NCI-H187 (cell line): ENCODE measurements at regions not wholly inside any gene's neighbourhood (a gene's known extent, or its start where the extent isn't known, plus 50 kb on each side); places are given as distances from the start of the nearest gene placed in this dataset.
"Not testable (repeated sequence)": the region's sequence is repeated elsewhere in the genome, so short reads cannot be mapped to it uniquely, and the experiment has no call there.

Source experiments
- DNase-seq, 2 experiments: peaks; one replicate each; lab custom pipeline; 2025; lab: John Stamatoyannopoulos, UW

- DNase-seq: no peak
Observed at GRCh38 chr6:125354649-125355048, 52.9 kb upstream of the HDDC2 start.

DNA sequence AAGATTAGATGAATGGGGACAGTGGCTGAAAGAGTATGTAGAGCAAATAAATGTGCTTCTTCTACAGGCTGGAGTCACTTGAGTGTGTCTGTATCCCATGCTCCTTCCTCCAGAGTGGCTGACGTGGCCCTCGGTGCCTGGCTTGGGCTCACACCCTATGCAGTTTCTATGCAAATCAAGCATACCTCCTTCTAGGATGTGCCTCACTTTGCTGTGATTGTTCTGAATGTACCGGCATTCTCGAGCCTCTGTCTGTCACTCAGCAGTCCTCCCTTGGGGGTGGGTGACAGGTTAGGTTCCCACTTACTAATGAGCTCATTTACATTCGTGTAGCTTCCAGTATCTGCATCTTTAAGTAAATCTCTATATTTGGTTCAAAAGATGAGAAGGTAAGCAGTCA is 55.1 kb upstream of the HDDC2 start:
- no peak for DNase-seq

GRCh38 chr6:125357515-125358256 is 55.9 kb upstream of the HDDC2 start:
- DNase-seq: no peak

- no peak for DNase-seq
Observed at GRCh38 chr6:125358898-125359297, 57.1 kb upstream of the HDDC2 start.

- no peak for DNase-seq
Observed at GRCh38 chr6:125361868-125362267, 60.1 kb upstream of the HDDC2 start.

DNA sequence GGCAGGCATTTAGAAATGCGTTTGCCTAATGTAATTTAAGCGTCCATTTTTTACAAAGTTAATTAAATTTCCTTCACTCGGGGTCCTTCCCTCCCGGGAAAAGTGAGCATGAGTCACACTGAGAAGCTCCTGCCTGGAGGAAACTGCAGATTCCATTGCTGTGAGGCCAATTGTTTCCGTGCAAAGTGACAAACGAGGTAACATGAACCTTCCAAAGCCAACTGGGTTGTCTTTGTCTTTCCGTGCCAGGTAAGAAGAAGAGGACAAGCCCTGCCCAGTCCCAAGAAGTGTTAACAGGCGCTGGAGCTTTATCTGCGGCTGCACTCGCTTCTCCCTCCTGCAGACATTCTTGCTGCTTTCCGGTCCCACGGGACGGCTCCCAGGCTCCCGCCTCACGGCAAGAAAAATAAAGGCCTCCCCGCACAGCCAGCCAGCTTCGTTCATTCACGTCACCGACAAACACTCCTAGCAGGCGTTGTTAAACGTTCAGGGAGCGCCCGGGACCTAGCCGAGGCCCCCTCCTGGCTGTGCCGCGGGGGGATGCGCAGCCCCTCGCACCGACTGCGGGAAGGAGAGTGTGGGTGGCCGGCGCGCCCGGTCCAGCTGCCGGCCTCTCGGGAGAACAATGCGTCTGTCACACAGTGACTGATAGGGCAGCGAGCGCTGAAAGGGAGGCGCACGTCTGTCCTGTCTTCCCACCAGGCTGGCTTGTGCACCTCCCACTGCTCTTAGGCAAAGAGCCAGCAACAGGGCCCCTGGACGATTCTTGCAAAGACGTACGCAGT is 61.5 kb upstream of the HDDC2 start:
- peak; percentile 31 to 39 for DNase-seq

DNA sequence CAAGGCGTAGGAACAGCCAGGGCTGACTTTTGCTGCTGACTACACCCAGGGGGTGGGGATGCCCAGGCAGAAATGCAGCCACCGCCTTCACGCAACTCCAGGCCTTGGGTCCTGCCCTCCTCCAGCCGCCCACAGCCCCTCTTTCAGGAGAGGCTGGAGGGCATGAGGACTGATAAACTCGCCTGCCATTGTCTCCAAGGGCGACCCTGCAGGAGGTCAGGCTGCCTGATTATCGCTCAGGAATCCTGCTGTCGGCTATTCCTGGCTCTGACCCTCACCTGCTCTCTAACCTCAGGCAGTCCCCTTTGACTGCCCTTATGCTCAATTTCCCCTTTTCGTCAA is 62.0 kb upstream of the HDDC2 start:
- no peak for DNase-seq

DNA sequence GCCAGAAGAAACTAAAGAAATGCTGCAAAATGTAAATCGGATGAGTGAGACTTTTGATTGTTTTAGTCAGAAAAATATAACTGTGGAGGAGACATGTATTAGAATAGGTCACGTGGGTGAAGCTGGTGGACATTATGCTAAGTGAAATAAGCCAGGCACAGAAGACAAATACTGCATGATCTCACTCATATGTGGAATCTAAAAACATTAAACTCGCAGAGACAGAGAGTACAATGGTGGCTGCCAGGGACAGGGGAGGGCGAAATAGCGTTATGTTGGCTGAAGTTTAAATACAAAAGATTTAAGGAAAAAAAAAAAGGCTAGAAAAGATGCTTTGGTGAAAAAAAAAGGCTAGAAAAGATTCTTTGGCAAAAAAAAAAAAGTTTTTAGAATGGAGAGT is 63.5 kb upstream of the HDDC2 start:
- DNase-seq: no peak

DNA sequence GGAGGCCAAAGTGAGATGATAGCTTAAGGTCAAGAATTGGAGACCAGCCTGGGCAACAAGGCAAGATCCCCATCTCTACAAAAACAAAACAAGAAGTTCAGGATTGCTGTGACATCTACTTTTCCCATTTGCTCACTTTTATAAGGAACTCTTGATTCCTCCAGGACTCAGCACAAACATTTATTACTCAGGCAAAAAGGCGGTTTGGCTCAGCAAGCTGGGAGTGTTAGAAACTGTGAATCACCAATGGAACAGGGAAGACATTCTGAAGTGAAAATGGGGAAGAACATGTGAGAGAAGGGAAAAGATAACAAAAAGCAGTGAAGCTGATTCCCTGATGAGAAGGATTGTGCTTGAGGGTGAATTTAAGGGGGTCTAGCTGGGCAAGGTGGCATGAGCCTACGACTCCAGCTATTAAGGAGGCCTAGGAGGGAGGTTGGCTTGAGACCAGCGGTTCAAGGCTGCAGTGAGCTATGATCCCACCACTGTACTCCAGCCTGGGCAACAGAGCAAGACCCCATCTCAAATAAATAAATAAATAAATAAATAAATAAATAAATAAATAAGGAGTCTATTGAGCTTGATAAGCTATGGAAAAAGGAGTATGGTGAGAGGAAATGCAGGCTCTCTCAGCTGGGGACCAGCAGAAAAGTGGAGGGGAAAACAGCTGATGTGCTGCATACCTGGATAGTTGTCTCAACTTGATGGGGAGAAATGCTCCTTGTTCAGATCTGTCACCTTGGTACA is 65.4 kb upstream of the HDDC2 start:
- DNase-seq: no peak

- DNase-seq: no peak
Observed at GRCh38 chr6:125370343-125370742, 68.6 kb upstream of the HDDC2 start.

DNA sequence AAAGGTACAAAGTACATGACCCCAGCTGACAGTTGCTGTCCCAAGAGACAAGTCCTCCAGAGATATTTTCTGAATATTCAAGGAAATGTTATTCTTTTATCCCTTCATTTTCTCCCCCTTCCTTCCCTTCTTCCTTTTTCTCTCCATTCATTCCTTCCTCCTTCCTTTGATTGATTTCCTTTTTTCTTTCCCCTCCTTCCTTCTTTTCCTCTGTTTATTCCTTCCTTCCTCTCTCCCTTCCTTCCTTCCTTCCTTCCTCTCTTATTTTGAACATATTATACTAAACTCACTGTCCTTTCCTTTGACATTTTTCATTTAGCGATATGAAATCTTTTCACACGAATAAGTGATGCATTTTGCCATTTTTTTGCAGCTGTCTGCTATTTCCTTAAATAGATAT is 73.2 kb upstream of the HDDC2 start:
- no peak for DNase-seq

- DNase-seq: no peak
Observed at GRCh38 chr6:125375821-125376220, 74.1 kb upstream of the HDDC2 start.

GRCh38 chr6:125377621-125378020 is 75.9 kb upstream of the HDDC2 start:
- no peak for DNase-seq

- no peak for DNase-seq
Observed at GRCh38 chr6:125379174-125379573, 77.4 kb upstream of the HDDC2 start.

DNA sequence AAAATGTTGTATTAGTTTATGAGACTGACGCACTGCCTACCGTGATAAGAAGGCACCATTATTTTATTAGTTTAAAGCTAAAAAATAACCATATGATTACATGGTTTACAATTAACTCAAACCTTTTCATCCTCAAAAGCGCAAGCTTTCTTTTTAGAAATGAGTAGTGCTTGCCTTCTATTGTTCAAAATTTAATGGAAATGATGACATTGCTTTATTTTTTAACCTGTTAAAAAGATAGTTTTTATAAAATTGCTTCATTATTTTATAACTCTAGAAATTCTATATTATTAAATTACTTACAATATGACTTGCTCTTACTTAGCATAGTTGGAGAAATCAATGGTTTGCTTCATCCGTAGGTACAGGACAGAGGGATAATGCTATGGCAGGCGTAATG is 78.7 kb upstream of the HDDC2 start:
- no peak for DNase-seq

- not testable (repeated sequence) for DNase-seq
Observed at GRCh38 chr6:125386337-125386736, 84.6 kb upstream of the HDDC2 start.

GRCh38 chr6:125392682-125393081 is 90.9 kb upstream of the HDDC2 start:
- DNase-seq: no peak

DNA sequence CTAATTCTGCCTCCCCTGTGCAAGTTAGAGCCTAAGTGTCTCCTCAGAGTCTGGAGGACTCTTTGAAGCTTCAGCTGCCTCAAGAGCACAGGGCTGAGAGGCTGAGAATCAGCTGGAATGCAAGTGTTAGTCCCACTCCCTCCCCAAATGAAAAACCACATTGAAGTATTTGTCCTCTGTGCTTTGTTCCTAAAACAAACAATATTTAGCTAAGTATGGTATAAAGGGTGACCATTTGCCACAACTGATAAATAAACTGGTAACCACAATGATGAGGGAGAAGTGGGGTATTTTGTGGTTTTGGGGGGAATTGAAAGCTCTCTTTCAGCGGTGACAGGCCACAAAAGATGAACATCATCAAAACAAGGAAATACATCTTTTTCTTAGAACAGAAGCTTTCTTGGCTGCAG is 91.7 kb upstream of the HDDC2 start:
- peak; percentile 55 to 57 for DNase-seq

DNA sequence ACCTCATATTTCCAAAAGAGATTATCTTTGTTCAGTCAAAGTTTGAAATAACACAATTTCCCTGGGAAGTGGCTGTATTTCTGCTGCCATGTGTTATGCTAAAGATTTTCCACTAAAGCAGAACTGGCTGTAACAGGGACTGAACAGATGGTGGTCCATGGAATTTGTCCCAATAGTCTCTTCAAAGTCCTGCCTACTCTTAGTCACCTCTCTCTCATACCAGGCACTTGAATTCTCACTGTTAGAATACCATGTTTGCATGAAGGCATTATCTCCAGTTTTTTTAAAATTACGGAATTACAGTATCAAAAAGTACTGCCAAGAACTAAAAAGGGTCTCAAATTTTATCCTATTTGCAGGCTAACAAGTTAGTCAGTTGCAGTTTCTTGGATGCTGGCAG is 105.0 kb upstream of the HDDC2 start:
- no peak for DNase-seq

DNA sequence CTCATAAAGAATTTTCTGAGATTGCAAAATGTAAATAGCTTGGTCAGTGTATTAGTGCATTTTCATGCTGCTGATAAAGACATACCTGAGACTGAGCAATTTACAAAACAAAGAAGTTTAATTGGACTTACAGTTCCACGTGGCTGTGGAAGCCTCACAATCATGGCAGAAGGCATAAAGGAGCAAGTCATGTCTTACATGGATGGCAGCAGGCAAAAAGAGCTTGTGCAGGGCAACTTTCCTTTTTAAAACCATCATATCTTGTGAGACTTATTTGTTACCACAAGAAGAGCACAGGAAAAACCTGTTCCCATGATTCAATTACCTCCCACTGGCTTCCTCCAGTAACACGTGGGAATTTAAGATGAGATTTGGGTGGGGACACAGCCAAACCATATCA is 112.7 kb upstream of the HDDC2 start:
- DNase-seq: no peak

DNA sequence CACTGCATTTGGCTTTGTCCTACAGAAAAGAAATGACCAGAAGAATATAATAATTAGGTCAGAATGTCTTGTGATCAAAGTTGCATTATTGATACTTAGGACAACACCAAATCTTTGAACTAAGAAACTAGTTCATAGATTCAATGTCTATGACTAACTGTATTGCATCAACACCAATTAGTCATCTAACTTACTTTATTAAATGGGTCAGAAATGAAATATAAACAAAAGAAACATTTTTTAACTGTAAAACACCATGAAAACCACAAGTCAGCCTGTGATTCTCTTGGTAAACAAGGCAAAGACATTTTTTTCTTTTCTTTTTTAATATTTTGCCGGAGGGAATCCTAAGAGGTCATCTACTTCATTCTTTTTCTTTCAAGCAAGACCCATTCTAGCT is 114.1 kb upstream of the HDDC2 start:
- DNase-seq: no peak

DNA sequence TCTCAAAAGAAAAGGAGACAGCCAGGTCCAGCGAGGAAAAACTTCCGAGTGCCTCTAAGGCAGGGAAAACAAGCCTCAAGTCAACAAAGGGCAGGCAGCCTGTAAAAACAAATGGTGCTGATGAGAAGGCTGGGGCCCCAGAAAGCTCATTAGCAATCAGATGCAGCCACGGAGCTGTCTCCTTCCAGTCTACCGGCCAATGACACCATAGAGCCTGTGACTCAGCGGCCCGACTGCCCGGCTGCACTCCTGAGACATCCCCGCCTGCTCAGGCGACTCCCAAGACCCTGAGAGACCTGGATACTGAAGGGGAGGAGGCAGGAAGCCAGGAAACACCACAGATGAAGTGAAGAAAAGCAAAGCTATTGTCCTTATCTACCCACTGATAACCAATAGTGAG is 120.1 kb upstream of the HDDC2 start:
- no peak for DNase-seq

GRCh38 chr6:125423047-125423446 is 121.3 kb upstream of the HDDC2 start:
- DNase-seq: no peak
